ENCODE measurements at regions not wholly inside any gene's neighbourhood (a gene's known extent, or its start where the extent isn't known, plus 50 kb on each side); places are given as distances from the start of the nearest gene placed in this dataset.
"Not testable (repeated sequence)": the region's sequence is repeated elsewhere in the genome, so short reads cannot be mapped to it uniquely, and the experiment has no call there.

- TF ChIP-seq CTCF (conservative IDR thresholded peaks at IDR 0.05 in 1 of 2, IDR thresholded peaks at IDR 0.05 in 1 of 2; ENCODE audit: extremely low read depth in 1 of 2, insufficient read depth in 1 of 2, low read depth in 1 of 2, low read length in 2 of 2); EZH2 (IDR thresholded peaks at IDR 0.05; ENCODE audit: borderline replicate concordance, low read length): not testable (repeated sequence)
These were observed 83.6 kb upstream of the PPP2R5C start for GRCh38 chr14:101677912-101678327.
